GM19025 (cell line): ENCODE measurements at regions not wholly inside any gene's neighbourhood (a gene's known extent, or its start where the extent isn't known, plus 50 kb on each side); places are given as distances from the start of the nearest gene placed in this dataset.
"Not testable (repeated sequence)": the region's sequence is repeated elsewhere in the genome, so short reads cannot be mapped to it uniquely, and the experiment has no call there.

Experiments
- ATAC-seq: cut with Tn5 transposase; IDR thresholded peaks from one replicate; pipeline ENCODE4 v1.9.1; 2021; ENCODE audit warnings: mild to moderate bottlenecking, low read depth, moderate library complexity; ENCODE audit not compliant: unreplicated experiment

- no peak for ATAC-seq
Measured at GRCh38 chr5:158524070-158524469, 575.6 kb downstream of the EBF1 start.

- ATAC-seq = no peak
Measured at GRCh38 chr5:158522776-158523175, 576.9 kb downstream of the EBF1 start.

GRCh38 chr5:158521995-158522394 lies 577.7 kb downstream of the EBF1 start:
- ATAC-seq = no peak

- no peak for ATAC-seq
Measured at GRCh38 chr5:158519433-158520021, 580.2 kb downstream of the EBF1 start.

- no peak for ATAC-seq
Measured at GRCh38 chr5:158516521-158516920, 583.2 kb downstream of the EBF1 start.

GRCh38 chr5:158514986-158515359 lies 584.7 kb downstream of the EBF1 start:
- no peak for ATAC-seq

GRCh38 chr5:158514319-158514985 lies 585.3 kb downstream of the EBF1 start:
- no peak for ATAC-seq

- no peak for ATAC-seq
Measured at GRCh38 chr5:158513490-158514318, 586.0 kb downstream of the EBF1 start.

GRCh38 chr5:158511454-158511853 lies 588.3 kb downstream of the EBF1 start:
- no peak for ATAC-seq

- ATAC-seq = no peak
Measured at GRCh38 chr5:158510479-158510878, 589.2 kb downstream of the EBF1 start.

- no peak for ATAC-seq
Measured at GRCh38 chr5:158506648-158507047, 593.1 kb downstream of the EBF1 start.

GRCh38 chr5:158502686-158503085 lies 597.0 kb downstream of the EBF1 start:
- no peak for ATAC-seq

- no peak for ATAC-seq
Measured at GRCh38 chr5:158499892-158500418, 599.8 kb downstream of the EBF1 start.

- ATAC-seq = no peak
Measured at GRCh38 chr5:158499075-158499891, 600.4 kb downstream of the EBF1 start.

- no peak for ATAC-seq
Measured at GRCh38 chr5:158496624-158497023, 603.1 kb downstream of the EBF1 start.

GRCh38 chr5:158494541-158494940 lies 605.2 kb downstream of the EBF1 start:
- ATAC-seq = no peak

GRCh38 chr5:158494044-158494443 lies 605.7 kb downstream of the EBF1 start:
- not testable (repeated sequence) for ATAC-seq

GRCh38 chr5:158492841-158493242 lies 606.9 kb downstream of the EBF1 start:
- ATAC-seq = no peak

GRCh38 chr5:158492136-158492535 lies 607.6 kb downstream of the EBF1 start:
- no peak for ATAC-seq

- ATAC-seq = no peak
Measured at GRCh38 chr5:158487664-158488063, 612.1 kb downstream of the EBF1 start.

GRCh38 chr5:158487156-158487555 lies 612.6 kb downstream of the EBF1 start:
- no peak for ATAC-seq
